Endodermal cell (in vitro differentiated cells): ENCODE measurements at regions not wholly inside any gene's neighbourhood (a gene's known extent, or its start where the extent isn't known, plus 50 kb on each side); places are given as distances from the start of the nearest gene placed in this dataset.

Experiments used
- DNase-seq: peaks from one replicate; pipeline ENCODE4 v3.0.0-alpha.2; 2017
- H3K27ac ChIP-seq: 2 replicates; pipeline ENCODE4 v1.5.1; 2013; ENCODE audit warnings: mild to moderate bottlenecking, low read depth, low read length, moderate library complexity
- H3K27me3 ChIP-seq: 2 replicates; pipeline ENCODE4 v1.6.1; 2013; ENCODE audit warnings: mild to moderate bottlenecking, low read length, moderate library complexity; ENCODE audit not compliant: insufficient read depth, control insufficient read depth, poor library complexity, severe bottlenecking
- H3K36me3 ChIP-seq: 2 replicates; pipeline ENCODE4 v1.7.0; 2013; ENCODE audit warnings: mild to moderate bottlenecking, low read length, moderate library complexity; ENCODE audit not compliant: control insufficient read depth, insufficient read depth
- H3K4me1 ChIP-seq: one replicate; pipeline ENCODE4 v1.7.0; 2013; ENCODE audit warnings: low read length; ENCODE audit not compliant: control insufficient read depth, insufficient read depth
- H3K4me3 ChIP-seq: 2 replicates; pipeline ENCODE4 v1.5.1; 2013; ENCODE audit warnings: mild to moderate bottlenecking, low read length, moderate library complexity
- H3K9ac ChIP-seq: 2 replicates; pipeline ENCODE4 v1.6.1; 2013; ENCODE audit warnings: mild to moderate bottlenecking, low read length, moderate library complexity; ENCODE audit not compliant: poor library complexity, severe bottlenecking; ENCODE audit errors: extremely low read depth
- H3K9me3 ChIP-seq: 2 replicates; pipeline ENCODE4 v1.6.1; 2013; ENCODE audit warnings: mild to moderate bottlenecking, low read length, moderate library complexity; ENCODE audit not compliant: control insufficient read depth
- H3K27ac Mint-ChIP-seq: 2 replicates; pipeline ENCODE4 v1.8.0; 2020; ENCODE audit warnings: mixed read lengths
- H3K27me3 Mint-ChIP-seq: 2 replicates; pipeline ENCODE4 v1.8.0; 2021; ENCODE audit warnings: mild to moderate bottlenecking, mixed read lengths; ENCODE audit not compliant: insufficient read depth
- H3K36me3 Mint-ChIP-seq: 2 replicates; pipeline ENCODE4 v1.8.0; 2020; ENCODE audit warnings: low read depth, mixed read lengths
- H3K4me1 Mint-ChIP-seq: 2 replicates; pipeline ENCODE4 v1.8.0; 2020; ENCODE audit warnings: mixed read lengths
- H3K4me3 Mint-ChIP-seq: 2 replicates; pipeline ENCODE4 v1.8.0; 2020; ENCODE audit warnings: mild to moderate bottlenecking, moderate library complexity, mixed read lengths
- H3K9me3 Mint-ChIP-seq: 2 replicates; pipeline ENCODE4 v1.8.0; 2020; ENCODE audit warnings: mild to moderate bottlenecking, mixed read lengths
- WGBS, 2 experiments: methylation state at CpG; one replicate each; pipeline versions ENCODE4 v1.1.5 to v1.1.7; 2013; ENCODE audit warnings: missing lambda C conversion rate in 2 of 2, mixed read lengths in 1 of 2; ENCODE audit not compliant: insufficient coverage in 1 of 2, insufficient read length in 1 of 2; 5-methylcytosine and 5-hydroxymethylcytosine counted together
- TF ChIP-seq, protein P1 (sequence below): fragments of 200-600 bp; sonication (generic); conservative IDR thresholded peaks from 2 replicates; pipeline ENCODE4 v1.5.0; 2021; ENCODE audit warnings: antibody characterized with exemption, mild to moderate bottlenecking

DNA sequence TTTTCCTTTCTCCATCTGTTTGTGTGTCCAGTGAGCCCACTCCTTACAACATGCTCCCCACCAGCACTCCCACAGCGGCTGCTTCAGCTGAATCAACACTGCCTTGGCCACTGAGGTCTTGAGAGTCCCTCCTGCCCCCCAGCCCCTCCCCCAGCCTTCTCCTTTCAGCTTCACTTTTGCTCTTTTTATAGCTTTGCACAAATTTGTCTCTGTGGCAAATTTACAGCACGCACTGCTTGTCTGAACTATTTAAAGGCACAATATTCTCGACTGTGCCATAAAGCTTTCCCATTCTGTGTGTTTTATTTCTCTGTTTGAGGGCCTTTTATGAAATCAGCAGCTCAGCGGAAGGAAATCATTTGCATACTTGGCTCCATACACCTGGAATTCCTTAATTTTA, 579.3 kb downstream of the TOX3 start:
- Mint-ChIP-seq H3K27ac (no peak overlapping the region), H3K4me3 (no peak overlapping the region)

DNA sequence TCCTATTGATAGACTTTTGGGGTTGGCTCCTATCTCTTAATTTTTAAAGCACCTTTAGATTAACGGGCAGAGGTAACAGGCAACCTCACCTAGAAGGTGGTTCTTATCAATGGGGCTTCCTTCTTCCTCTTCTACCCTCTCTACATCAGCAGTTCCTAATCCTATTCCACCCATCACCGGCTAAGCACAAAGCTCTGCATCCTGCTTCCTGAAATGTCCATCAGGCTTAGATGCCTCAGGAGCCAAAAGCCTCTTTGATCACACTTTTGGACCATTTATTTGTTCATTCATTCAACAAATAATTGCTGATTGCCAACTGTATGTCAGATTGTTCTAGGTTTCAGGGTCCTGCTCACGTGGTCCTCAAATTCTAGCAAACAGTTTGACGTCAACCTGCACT, 586.0 kb downstream of the TOX3 start:
- H3K4me3 ChIP-seq: no peak overlapping the region

More for the DNA sequence above, 579.3 kb downstream of the TOX3 start:
- Mint-ChIP-seq H3K4me1 (peaks cover 6% of the 10 kb centered on the region), H3K27me3 (peaks cover under 1% of the 10 kb centered on the region), H3K9me3 (no peaks in the 10 kb centered on the region), H3K36me3 (no peaks in the 10 kb centered on the region)
- H3K9me3 ChIP-seq: no peaks in the 10 kb centered on the region
- no peaks in the 10 kb centered on the region for H3K27me3 ChIP-seq
- TF ChIP-seq, protein P1, sequence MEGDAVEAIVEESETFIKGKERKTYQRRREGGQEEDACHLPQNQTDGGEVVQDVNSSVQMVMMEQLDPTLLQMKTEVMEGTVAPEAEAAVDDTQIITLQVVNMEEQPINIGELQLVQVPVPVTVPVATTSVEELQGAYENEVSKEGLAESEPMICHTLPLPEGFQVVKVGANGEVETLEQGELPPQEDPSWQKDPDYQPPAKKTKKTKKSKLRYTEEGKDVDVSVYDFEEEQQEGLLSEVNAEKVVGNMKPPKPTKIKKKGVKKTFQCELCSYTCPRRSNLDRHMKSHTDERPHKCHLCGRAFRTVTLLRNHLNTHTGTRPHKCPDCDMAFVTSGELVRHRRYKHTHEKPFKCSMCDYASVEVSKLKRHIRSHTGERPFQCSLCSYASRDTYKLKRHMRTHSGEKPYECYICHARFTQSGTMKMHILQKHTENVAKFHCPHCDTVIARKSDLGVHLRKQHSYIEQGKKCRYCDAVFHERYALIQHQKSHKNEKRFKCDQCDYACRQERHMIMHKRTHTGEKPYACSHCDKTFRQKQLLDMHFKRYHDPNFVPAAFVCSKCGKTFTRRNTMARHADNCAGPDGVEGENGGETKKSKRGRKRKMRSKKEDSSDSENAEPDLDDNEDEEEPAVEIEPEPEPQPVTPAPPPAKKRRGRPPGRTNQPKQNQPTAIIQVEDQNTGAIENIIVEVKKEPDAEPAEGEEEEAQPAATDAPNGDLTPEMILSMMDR: no peak
- no peak for DNase-seq
- no peak overlapping the region for H3K9ac ChIP-seq
- H3K4me1 ChIP-seq: no peaks in the 10 kb centered on the region
- WGBS, 2 experiments: 92% methylated on average over 2 to 4 of the region's 4 CpGs
- no peak overlapping the region for H3K4me3 ChIP-seq
- no peaks in the 10 kb centered on the region for H3K36me3 ChIP-seq
- H3K27ac ChIP-seq: no peak overlapping the region

DNA sequence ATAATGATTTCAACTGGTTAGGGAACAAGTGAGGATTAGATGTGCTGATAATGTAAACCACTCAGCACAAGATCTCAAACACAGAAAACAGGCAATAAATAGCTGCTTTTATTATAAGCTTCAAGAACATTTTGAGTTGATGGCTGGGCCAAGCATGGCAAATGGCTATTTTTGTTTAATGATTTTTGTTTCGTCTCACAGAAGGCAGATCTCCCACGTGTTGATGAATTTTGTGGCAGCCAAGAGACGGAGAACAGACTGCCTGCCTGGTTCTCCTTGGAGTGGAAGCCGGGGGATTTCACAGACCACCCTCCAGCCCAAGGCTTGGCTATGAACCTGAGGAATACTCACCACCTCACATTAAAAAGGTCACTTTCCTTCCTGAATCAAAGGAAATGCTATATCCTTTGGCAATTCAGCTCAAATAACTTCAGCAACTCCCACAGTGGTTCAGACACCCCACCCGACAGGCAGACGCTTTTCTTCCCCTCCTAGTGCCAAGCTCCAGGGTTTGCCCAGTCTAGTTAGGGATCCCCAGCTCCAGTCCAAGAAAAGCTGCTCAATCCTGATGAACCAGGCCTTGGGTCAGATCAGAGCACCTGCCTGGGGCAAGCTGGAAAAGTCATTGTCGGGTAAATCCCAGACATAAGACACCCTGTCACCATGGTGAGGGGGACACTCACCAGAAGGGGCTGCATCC, 593.5 kb downstream of the TOX3 start:
- Histone ChIP-seq H3K36me3 (no peaks in the 10 kb centered on the region), H3K9ac (no peak overlapping the region), H3K27me3 (no peaks in the 10 kb centered on the region), H3K27ac (no peak overlapping the region), H3K4me3 (no peak overlapping the region), H3K9me3 (no peaks in the 10 kb centered on the region), H3K4me1 (no peaks in the 10 kb centered on the region)
- TF ChIP-seq, protein P1: no peak
- no peak for DNase-seq
- H3K36me3 Mint-ChIP-seq: no peaks in the 10 kb centered on the region
- H3K9me3 Mint-ChIP-seq: no peaks in the 10 kb centered on the region
- H3K27me3 Mint-ChIP-seq: no peaks in the 10 kb centered on the region
- H3K4me1 Mint-ChIP-seq: peaks cover 24% of the 10 kb centered on the region
- no peak overlapping the region for H3K27ac Mint-ChIP-seq
- H3K4me3 Mint-ChIP-seq: no peak overlapping the region
- WGBS, 2 experiments: 88 to 91% methylated on average over 5 to 7 of the region's 7 CpGs

More for the DNA sequence above, 586.0 kb downstream of the TOX3 start:
- H3K4me1 Mint-ChIP-seq: no peaks in the 10 kb centered on the region
- no peaks in the 10 kb centered on the region for H3K9me3 ChIP-seq
- TF ChIP-seq, protein P1: no peak
- H3K36me3 ChIP-seq: no peaks in the 10 kb centered on the region
- peaks cover 3% of the 10 kb centered on the region for H3K27me3 Mint-ChIP-seq
- DNase-seq: no peak
- H3K36me3 Mint-ChIP-seq: no peaks in the 10 kb centered on the region
- no peaks in the 10 kb centered on the region for H3K27me3 ChIP-seq
- no peak overlapping the region for H3K27ac ChIP-seq
- H3K27ac Mint-ChIP-seq: no peak overlapping the region
- H3K9me3 Mint-ChIP-seq: no peaks in the 10 kb centered on the region
- H3K9ac ChIP-seq: no peak overlapping the region
- WGBS, 2 experiments: 86 to 93% methylated on average over 2 to 4 of the region's 4 CpGs
- H3K4me3 Mint-ChIP-seq: no peak overlapping the region
- H3K4me1 ChIP-seq: no peaks in the 10 kb centered on the region
